ENCODE measurements at regions not wholly inside any gene's neighbourhood (a gene's known extent, or its start where the extent isn't known, plus 50 kb on each side); places are given as distances from the start of the nearest gene placed in this dataset.

DNA sequence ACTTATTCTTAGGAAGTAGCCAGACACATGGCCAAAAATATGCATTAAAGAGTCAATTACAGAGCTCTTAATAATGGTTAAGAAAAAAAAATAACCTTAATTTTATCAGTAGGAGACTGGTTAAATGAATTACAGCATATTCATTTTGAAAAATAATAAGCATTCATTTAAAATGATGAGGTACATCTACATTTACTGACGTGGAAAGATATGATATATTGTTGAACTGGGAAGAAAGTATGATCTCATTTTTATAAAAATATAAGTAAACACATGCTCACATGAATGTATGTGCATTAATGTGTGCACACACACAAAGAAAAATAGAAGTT, 250.3 kb downstream of the ENC1 start:
- TF ChIP-seq, protein P1, sequence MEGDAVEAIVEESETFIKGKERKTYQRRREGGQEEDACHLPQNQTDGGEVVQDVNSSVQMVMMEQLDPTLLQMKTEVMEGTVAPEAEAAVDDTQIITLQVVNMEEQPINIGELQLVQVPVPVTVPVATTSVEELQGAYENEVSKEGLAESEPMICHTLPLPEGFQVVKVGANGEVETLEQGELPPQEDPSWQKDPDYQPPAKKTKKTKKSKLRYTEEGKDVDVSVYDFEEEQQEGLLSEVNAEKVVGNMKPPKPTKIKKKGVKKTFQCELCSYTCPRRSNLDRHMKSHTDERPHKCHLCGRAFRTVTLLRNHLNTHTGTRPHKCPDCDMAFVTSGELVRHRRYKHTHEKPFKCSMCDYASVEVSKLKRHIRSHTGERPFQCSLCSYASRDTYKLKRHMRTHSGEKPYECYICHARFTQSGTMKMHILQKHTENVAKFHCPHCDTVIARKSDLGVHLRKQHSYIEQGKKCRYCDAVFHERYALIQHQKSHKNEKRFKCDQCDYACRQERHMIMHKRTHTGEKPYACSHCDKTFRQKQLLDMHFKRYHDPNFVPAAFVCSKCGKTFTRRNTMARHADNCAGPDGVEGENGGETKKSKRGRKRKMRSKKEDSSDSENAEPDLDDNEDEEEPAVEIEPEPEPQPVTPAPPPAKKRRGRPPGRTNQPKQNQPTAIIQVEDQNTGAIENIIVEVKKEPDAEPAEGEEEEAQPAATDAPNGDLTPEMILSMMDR (IDR thresholded peaks at IDR 0.05): no peak
- no peak for TF ChIP-seq POLR2A (IDR thresholded peaks at IDR 0.05)

Measured in ovary (tissue), 3 donors.